HEK293 (cell line): ENCODE measurements at regions not wholly inside any gene's neighbourhood (a gene's known extent, or its start where the extent isn't known, plus 50 kb on each side); places are given as distances from the start of the nearest gene placed in this dataset.

ENCODE experiments used
- CTCF ChIA-PET: fragments of 350-600 bp; formaldehyde crosslinking; extraction: SDS; loops from one replicate; lab custom pipeline; 2021; ENCODE audit warnings: antibody characterized with exemption; lab: Yijun Ruan, JAX
- POLR2A ChIA-PET: fragments of 300-600 bp; formaldehyde crosslinking; extraction: SDS; loops from one replicate; lab custom pipeline; 2020; ENCODE audit warnings: antibody characterized with exemption, inconsistent platforms; lab: Yijun Ruan, JAX
- H3K27ac ChIP-seq: fragments of 200-500 bp; sonication (Bioruptor generic); 2 replicates; pipeline ENCODE4 v1.5.1; 2014; ENCODE audit warnings: low read depth, low read length, control low read depth, inconsistent platforms; ENCODE audit errors: extremely low read depth
- H3K36me3 ChIP-seq, 2 experiments: fragments of 200-500 bp in 1 of 2; sonication (Bioruptor generic) in 1 of 2; 1 replicate in 1 of 2; 2 replicates in 1 of 2; pipeline ENCODE4 v1.5.1; 2014 to 2017; ENCODE audit warnings: inconsistent platforms in 2 of 2, low read length in 2 of 2; ENCODE audit not compliant: control insufficient read depth in 2 of 2, insufficient read depth in 1 of 2
- H3K4me1 ChIP-seq: fragments of 200-500 bp; sonication (Bioruptor generic); 2 replicates; pipeline ENCODE4 v1.5.1; 2014; ENCODE audit warnings: mild to moderate bottlenecking, low read length, inconsistent platforms; ENCODE audit not compliant: control insufficient read depth, insufficient read depth
- H3K4me3 ChIP-seq: 2 replicates; pipeline ENCODE4 v1.5.1; 2011; ENCODE audit warnings: low read depth, mild to moderate bottlenecking, control low read depth, low read length, moderate library complexity
- H3K9me3 ChIP-seq: fragments of 200-500 bp; sonication (Bioruptor generic); 2 replicates; pipeline ENCODE4 v1.5.1; 2014; ENCODE audit warnings: low read depth, low read length, inconsistent platforms; ENCODE audit not compliant: control insufficient read depth, insufficient read depth
- BCL11B ChIP-seq: fragments of 450-650 bp; formaldehyde crosslinking; IDR thresholded peaks from 2 replicates; pipeline ENCODE4 v1.5.1; 2016; ENCODE audit warnings: low read depth, missing biosample characterization, missing genetic modification characterization
- GLIS1 ChIP-seq: fragments of 450-650 bp; formaldehyde crosslinking; IDR thresholded peaks from 2 replicates; pipeline ENCODE4 v1.5.1; 2016; ENCODE audit warnings: missing biosample characterization, missing genetic modification characterization
- GLIS2 ChIP-seq: fragments of 450-650 bp; formaldehyde crosslinking; IDR thresholded peaks from 2 replicates; pipeline ENCODE4 v1.5.1; 2016; ENCODE audit warnings: missing biosample characterization, missing genetic modification characterization
- KLF1 ChIP-seq: fragments of 450-650 bp; formaldehyde crosslinking; IDR thresholded peaks from 2 replicates; pipeline ENCODE4 v1.5.1; 2016; ENCODE audit warnings: missing biosample characterization, missing genetic modification characterization
- KLF17 ChIP-seq: fragments of 450-650 bp; formaldehyde crosslinking; IDR thresholded peaks from 2 replicates; pipeline ENCODE4 v1.5.1; 2016; ENCODE audit warnings: missing biosample characterization, missing genetic modification characterization
- MYNN ChIP-seq: fragments of 450-650 bp; formaldehyde crosslinking; IDR thresholded peaks from 2 replicates; pipeline ENCODE4 v1.5.1; 2016; ENCODE audit warnings: missing biosample characterization, missing genetic modification characterization, borderline replicate concordance
- OVOL3 ChIP-seq: fragments of 450-650 bp; formaldehyde crosslinking; IDR thresholded peaks from 2 replicates; pipeline ENCODE4 v1.5.1; 2016; ENCODE audit warnings: missing biosample characterization, missing genetic modification characterization
- SCRT1 ChIP-seq: fragments of 450-650 bp; formaldehyde crosslinking; IDR thresholded peaks from 2 replicates; pipeline ENCODE4 v1.5.1; 2016; ENCODE audit warnings: missing biosample characterization, missing genetic modification characterization, borderline replicate concordance
- SCRT2 ChIP-seq: fragments of 450-650 bp; formaldehyde crosslinking; IDR thresholded peaks from 2 replicates; pipeline ENCODE4 v1.5.1; 2016; ENCODE audit warnings: missing biosample characterization, missing genetic modification characterization
- ZFP3 ChIP-seq: fragments of 450-650 bp; formaldehyde crosslinking; IDR thresholded peaks from 2 replicates; pipeline ENCODE4 v1.5.1; 2016; ENCODE audit warnings: low read depth, missing biosample characterization, missing genetic modification characterization
- ZIC2 ChIP-seq: fragments of 450-650 bp; formaldehyde crosslinking; IDR thresholded peaks from 2 replicates; pipeline ENCODE4 v1.5.1; 2016; ENCODE audit warnings: missing biosample characterization, missing genetic modification characterization
- ZNF140 ChIP-seq: fragments of 450-650 bp; formaldehyde crosslinking; IDR thresholded peaks from 2 replicates; pipeline ENCODE4 v1.5.1; 2016; ENCODE audit warnings: missing biosample characterization, missing genetic modification characterization
- ZNF174 ChIP-seq: fragments of 450-650 bp; formaldehyde crosslinking; IDR thresholded peaks from 2 replicates; pipeline ENCODE4 v1.5.0; 2017; ENCODE audit warnings: missing biosample characterization, mild to moderate bottlenecking, missing genetic modification characterization
- ZNF292 ChIP-seq: fragments of 450-650 bp; formaldehyde crosslinking; IDR thresholded peaks from 2 replicates; pipeline ENCODE4 v1.5.1; 2016; ENCODE audit warnings: low read depth, missing biosample characterization, missing genetic modification characterization, borderline replicate concordance
- ZNF335 ChIP-seq: fragments of 450-650 bp; formaldehyde crosslinking; conservative IDR thresholded peaks from 2 replicates; pipeline ENCODE4 v1.5.1; 2016; ENCODE audit warnings: missing biosample characterization, missing genetic modification characterization
- ZNF350 ChIP-seq: fragments of 450-650 bp; formaldehyde crosslinking; IDR thresholded peaks from 2 replicates; pipeline ENCODE4 v1.5.0; 2017; ENCODE audit warnings: missing biosample characterization, mild to moderate bottlenecking, missing genetic modification characterization
- ZNF362 ChIP-seq: fragments of 450-650 bp; formaldehyde crosslinking; IDR thresholded peaks from 2 replicates; pipeline ENCODE4 v1.5.1; 2016; ENCODE audit warnings: missing biosample characterization, missing genetic modification characterization
- ZNF426 ChIP-seq: fragments of 450-650 bp; formaldehyde crosslinking; IDR thresholded peaks from 2 replicates; pipeline ENCODE4 v1.5.1; 2017; ENCODE audit warnings: missing biosample characterization, missing genetic modification characterization, mild to moderate bottlenecking, inconsistent platforms, moderate library complexity
- ZNF596 ChIP-seq: fragments of 450-650 bp; IDR thresholded peaks from 2 replicates; pipeline ENCODE4 v1.5.0; 2018; ENCODE audit warnings: missing biosample characterization, mild to moderate bottlenecking, missing genetic modification characterization, moderate library complexity
- ZNF692 ChIP-seq: fragments of 450-650 bp; formaldehyde crosslinking; IDR thresholded peaks from 2 replicates; pipeline ENCODE4 v1.5.1; 2016; ENCODE audit warnings: missing biosample characterization, missing genetic modification characterization
- ZNF747 ChIP-seq: fragments of 450-650 bp; formaldehyde crosslinking; IDR thresholded peaks from 2 replicates; pipeline ENCODE4 v1.5.1; 2016; ENCODE audit warnings: missing biosample characterization, missing genetic modification characterization

- TF ChIP-seq GLIS2 (tag by site-specific recombination) = peak; percentile 77
- TF ChIP-seq, all 188 proteins: peak for 12
Measured at GRCh38 chr2:174682007-174682577, 82.2 kb downstream of the CHRNA1 start (continued).

- peak overlapping the region; percentile 81 for H3K4me3 ChIP-seq
- H3K9me3 ChIP-seq = no peaks in the 10 kb centered on the region
- no peak for TF ChIP-seq ZNF292 (tag by site-specific recombination)
- peak; percentile 97 for TF ChIP-seq SCRT2 (tag by site-specific recombination)
- peak; percentile 97 for TF ChIP-seq SCRT1 (tag by site-specific recombination)
- peak overlapping the region; percentile 67; the same call in 1 of the 2 replicates for H3K27ac ChIP-seq
- peaks cover 0 to 1% of the 10 kb centered on the region in 2 experiments; a peak in 1 of 3 replicates for H3K36me3 ChIP-seq
- POLR2A ChIA-PET = interaction anchor here (1.4 kb wide), 1 partner anchor 100 kb away, joined by 3 read pairs; no protein-coding TSS in a partner anchor
- H3K4me1 ChIP-seq = peaks cover 12% of the 10 kb centered on the region
- CTCF ChIA-PET = interaction anchor here (0.9 to 1.2 kb wide), 2 partner anchors 16 to 79 kb away, joined by 3 read pairs; no protein-coding TSS in a partner anchor
Measured at GRCh38 chr2:174681099-174682006, 82.9 kb downstream of the CHRNA1 start.

- H3K4me1 ChIP-seq = peaks cover 12% of the 10 kb centered on the region
- POLR2A ChIA-PET = no interaction called here
- H3K4me3 ChIP-seq = no peak overlapping the region
- H3K9me3 ChIP-seq = no peaks in the 10 kb centered on the region
- peaks cover 2 to 7% of the 10 kb centered on the region in 2 experiments; a peak in 2 of 3 replicates for H3K36me3 ChIP-seq
- CTCF ChIA-PET = interaction anchor here (0.6 to 1.3 kb wide), 5 partner anchors 9 to 584 kb away, joined by 3 to 7 read pairs (median 3); no protein-coding TSS in a partner anchor
- TF ChIP-seq GLIS1 (tag by site-specific recombination) (peak; percentile 53; the same call in 1 of the 2 replicates), KLF17 (tag by site-specific recombination) (no peak), BCL11B (tag by site-specific recombination) (no peak), ZNF692 (peak; percentile 47; the same call in 1 of the 2 replicates), ZNF596 (tag by site-specific recombination) (no peak), ZIC2 (tag by site-specific recombination) (0 out of 2 replicates have a peak, but pooled peaks have one; percentile 12)
- H3K27ac ChIP-seq = no peak overlapping the region
Measured at GRCh38 chr2:174680221-174680620, 82.6 kb upstream of the WIPF1 start.

GRCh38 chr2:174678395-174678794, 80.8 kb upstream of the WIPF1 start:
- ChIA-PET CTCF (interaction anchor here (0.7 to 2.7 kb wide), 2 partner anchors 9 to 19 kb away, joined by 3 to 18 read pairs; no protein-coding TSS in a partner anchor), POLR2A (no interaction called here)
- H3K4me3 ChIP-seq = no peak overlapping the region
- H3K4me1 ChIP-seq = peaks cover 12% of the 10 kb centered on the region
- H3K9me3 ChIP-seq = no peaks in the 10 kb centered on the region
- H3K36me3 ChIP-seq = peaks cover 3 to 7% of the 10 kb centered on the region in 2 experiments; a peak in 2 of 3 replicates
- no peak overlapping the region for H3K27ac ChIP-seq
- no peak for TF ChIP-seq ZNF140 (tag by site-specific recombination)
- TF ChIP-seq MYNN (tag by site-specific recombination) = no peak
- no peak for TF ChIP-seq ZNF174 (tag by site-specific recombination)
- TF ChIP-seq ZNF426 (tag by site-specific recombination) = no peak
- TF ChIP-seq KLF17 (tag by site-specific recombination) = no peak
- no peak for TF ChIP-seq OVOL3 (tag by site-specific recombination)
- TF ChIP-seq KLF1 (tag by site-specific recombination) = no peak
- TF ChIP-seq ZNF335 (tag by site-specific recombination) = no peak
- no peak for TF ChIP-seq ZFP3
- TF ChIP-seq ZNF350 (tag by site-specific recombination) = no peak
- TF ChIP-seq ZNF362 (tag by site-specific recombination) = no peak
- no peak for TF ChIP-seq ZNF747 (tag by site-specific recombination)
